ENCODE measurements at regions not wholly inside any gene's neighbourhood (a gene's known extent, or its start where the extent isn't known, plus 50 kb on each side); places are given as distances from the start of the nearest gene placed in this dataset.

GRCh38 chr6:163834226-163834970, 419.9 kb downstream of the QKI start:
- TF ChIP-seq CTCF (IDR thresholded peaks at IDR 0.05) (no peak), POLR2A (IDR thresholded peaks at IDR 0.05; ENCODE audit: low read depth) (no peak), EP300 (IDR thresholded peaks at IDR 0.05) (no peak), POLR2AphosphoS5 (IDR thresholded peaks at IDR 0.05) (no peak)
- DNase-seq (ENCODE audit: extremely low spot score) = peak; percentile 74
- H3K27me3 ChIP-seq = no peaks in the 10 kb centered on the region
- peaks cover 0 to 11% (median 2%) of the 10 kb centered on the region in 4 donors for H3K9me3 ChIP-seq
- H3K4me3 ChIP-seq = no peak overlapping the region
- intact Hi-C loops (cut with DNase I) = no loop called here
- no peak overlapping the region for H3K27ac ChIP-seq (replicated peaks in 1 of 4)
- WGBS = 84% methylated on average over 9 of the region's 46 CpGs
- H3K36me3 ChIP-seq = no peaks in the 10 kb centered on the region
- peaks cover 0 to 11% (median 10%) of the 10 kb centered on the region in 4 donors for H3K4me1 ChIP-seq

GRCh38 chr6:163831736-163832135, 417.2 kb downstream of the QKI start:
- Histone ChIP-seq H3K4me1 (no peaks in the 10 kb centered on the region), H3K9me3 (peaks cover 0 to 11% (median 2%) of the 10 kb centered on the region in 4 donors), H3K36me3 (no peaks in the 10 kb centered on the region), H3K27ac (replicated peaks in 1 of 4) (no peak overlapping the region), H3K27me3 (no peaks in the 10 kb centered on the region), H3K4me3 (no peak overlapping the region)
- TF ChIP-seq POLR2AphosphoS5 (IDR thresholded peaks at IDR 0.05) = no peak
- TF ChIP-seq EP300 (IDR thresholded peaks at IDR 0.05) = no peak
- TF ChIP-seq CTCF (IDR thresholded peaks at IDR 0.05) = no peak
- no peak for TF ChIP-seq POLR2A (IDR thresholded peaks at IDR 0.05; ENCODE audit: low read depth)
- intact Hi-C loops (cut with DNase I) = no loop called here
- no peak for DNase-seq (ENCODE audit: extremely low spot score)
- whole genome bisulfite sequencing = 94% methylated on average over 2 of the region's 2 CpGs

GRCh38 chr6:163830641-163831040, 416.1 kb downstream of the QKI start:
- WGBS = 90% methylated on average over 3 of the region's 4 CpGs
- Histone ChIP-seq H3K27me3 (no peaks in the 10 kb centered on the region), H3K36me3 (no peaks in the 10 kb centered on the region), H3K9me3 (peaks cover 0 to 11% (median 2%) of the 10 kb centered on the region in 4 donors), H3K4me1 (no peaks in the 10 kb centered on the region), H3K4me3 (no peak overlapping the region), H3K27ac (replicated peaks in 1 of 4) (no peak overlapping the region)
- DNase-seq (ENCODE audit: extremely low spot score) = peak; percentile 42
- intact Hi-C loops (cut with DNase I) = no loop called here
- TF ChIP-seq POLR2A (IDR thresholded peaks at IDR 0.05; ENCODE audit: low read depth) (no peak), EP300 (IDR thresholded peaks at IDR 0.05) (no peak), CTCF (IDR thresholded peaks at IDR 0.05) (no peak), POLR2AphosphoS5 (IDR thresholded peaks at IDR 0.05) (no peak)

GRCh38 chr6:163828038-163828795, 413.7 kb downstream of the QKI start:
- WGBS = 81% methylated on average over 14 of the region's 14 CpGs
- Histone ChIP-seq H3K4me1 (no peaks in the 10 kb centered on the region), H3K9me3 (peaks cover 0 to 6% (median 2%) of the 10 kb centered on the region in 4 donors), H3K36me3 (no peaks in the 10 kb centered on the region), H3K27me3 (no peaks in the 10 kb centered on the region), H3K27ac (replicated peaks in 1 of 4) (no peak overlapping the region), H3K4me3 (no peak overlapping the region)
- DNase-seq (ENCODE audit: extremely low spot score) = peak; percentile 68
- TF ChIP-seq CTCF (IDR thresholded peaks at IDR 0.05) = no peak
- TF ChIP-seq POLR2AphosphoS5 (IDR thresholded peaks at IDR 0.05) = no peak
- no peak for TF ChIP-seq POLR2A (IDR thresholded peaks at IDR 0.05; ENCODE audit: low read depth)
- TF ChIP-seq EP300 (IDR thresholded peaks at IDR 0.05) = no peak
- intact Hi-C loops (cut with DNase I) = no loop called here

Measured in esophagus muscularis mucosa (tissue), 4 donors.